ENCODE measurements at regions not wholly inside any gene's neighbourhood (a gene's known extent, or its start where the extent isn't known, plus 50 kb on each side); places are given as distances from the start of the nearest gene placed in this dataset.

DNA sequence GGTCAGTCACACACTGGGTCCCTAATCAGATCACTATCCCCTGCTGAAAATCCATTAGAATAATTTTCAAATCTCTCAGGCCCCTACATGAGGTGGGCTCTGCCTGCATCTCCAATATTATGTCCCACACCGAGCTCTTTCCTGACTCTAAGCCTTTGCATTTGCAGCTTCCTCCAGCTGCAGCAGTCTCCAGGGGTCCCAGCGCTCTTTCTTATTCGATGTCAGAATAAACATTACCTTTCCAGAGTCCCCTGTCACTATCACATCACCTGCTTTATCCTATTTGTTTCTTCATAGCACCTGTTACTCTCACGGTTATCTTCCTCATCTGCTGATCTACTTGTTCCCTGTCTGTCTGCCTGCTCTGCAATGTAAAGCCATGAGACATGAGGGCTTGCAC lies 57.3 kb upstream of the MON1B start:
- TF ChIP-seq, protein P1, sequence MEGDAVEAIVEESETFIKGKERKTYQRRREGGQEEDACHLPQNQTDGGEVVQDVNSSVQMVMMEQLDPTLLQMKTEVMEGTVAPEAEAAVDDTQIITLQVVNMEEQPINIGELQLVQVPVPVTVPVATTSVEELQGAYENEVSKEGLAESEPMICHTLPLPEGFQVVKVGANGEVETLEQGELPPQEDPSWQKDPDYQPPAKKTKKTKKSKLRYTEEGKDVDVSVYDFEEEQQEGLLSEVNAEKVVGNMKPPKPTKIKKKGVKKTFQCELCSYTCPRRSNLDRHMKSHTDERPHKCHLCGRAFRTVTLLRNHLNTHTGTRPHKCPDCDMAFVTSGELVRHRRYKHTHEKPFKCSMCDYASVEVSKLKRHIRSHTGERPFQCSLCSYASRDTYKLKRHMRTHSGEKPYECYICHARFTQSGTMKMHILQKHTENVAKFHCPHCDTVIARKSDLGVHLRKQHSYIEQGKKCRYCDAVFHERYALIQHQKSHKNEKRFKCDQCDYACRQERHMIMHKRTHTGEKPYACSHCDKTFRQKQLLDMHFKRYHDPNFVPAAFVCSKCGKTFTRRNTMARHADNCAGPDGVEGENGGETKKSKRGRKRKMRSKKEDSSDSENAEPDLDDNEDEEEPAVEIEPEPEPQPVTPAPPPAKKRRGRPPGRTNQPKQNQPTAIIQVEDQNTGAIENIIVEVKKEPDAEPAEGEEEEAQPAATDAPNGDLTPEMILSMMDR (conservative IDR thresholded peaks at IDR 0.05) = no peak
- no peak for TF ChIP-seq ZFX (IDR thresholded peaks at IDR 0.05)
